ENCODE measurements at regions not wholly inside any gene's neighbourhood (a gene's known extent, or its start where the extent isn't known, plus 50 kb on each side); places are given as distances from the start of the nearest gene placed in this dataset.

DNA sequence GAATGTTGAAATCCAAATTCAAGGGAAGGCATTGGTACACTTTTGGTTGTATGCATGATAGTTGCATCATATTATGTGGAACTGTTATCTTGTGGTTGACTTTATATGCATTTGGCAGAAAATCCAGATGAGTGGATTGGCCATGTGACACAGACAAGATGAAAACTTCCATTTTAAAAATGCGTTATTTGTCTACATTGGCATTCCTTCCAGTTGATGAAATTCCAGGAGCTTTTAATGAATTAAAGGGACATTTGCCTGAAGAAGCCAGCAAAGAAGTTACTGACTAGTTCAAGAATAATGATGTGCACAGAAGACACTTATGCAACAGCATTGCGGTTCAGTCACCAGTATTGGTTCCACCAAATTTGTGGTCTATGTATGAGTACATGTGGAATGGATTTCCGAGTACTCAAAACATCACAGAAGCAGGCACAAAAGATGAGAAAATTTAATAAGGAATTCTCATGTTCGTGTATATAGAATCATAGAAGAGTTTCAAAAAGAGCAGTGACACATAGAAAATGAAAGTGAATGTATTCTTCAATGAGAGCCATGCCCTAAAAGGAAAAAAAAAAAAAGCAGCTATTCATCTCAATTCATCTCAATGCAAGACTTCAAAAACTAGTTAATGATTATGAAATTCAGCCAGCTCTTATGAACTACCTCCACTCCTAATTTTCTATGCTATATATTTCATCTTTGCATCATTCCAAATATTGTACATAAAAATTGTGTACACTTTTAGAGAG, 232.1 kb downstream of the RBM43 start:
- TF ChIP-seq, protein P1, sequence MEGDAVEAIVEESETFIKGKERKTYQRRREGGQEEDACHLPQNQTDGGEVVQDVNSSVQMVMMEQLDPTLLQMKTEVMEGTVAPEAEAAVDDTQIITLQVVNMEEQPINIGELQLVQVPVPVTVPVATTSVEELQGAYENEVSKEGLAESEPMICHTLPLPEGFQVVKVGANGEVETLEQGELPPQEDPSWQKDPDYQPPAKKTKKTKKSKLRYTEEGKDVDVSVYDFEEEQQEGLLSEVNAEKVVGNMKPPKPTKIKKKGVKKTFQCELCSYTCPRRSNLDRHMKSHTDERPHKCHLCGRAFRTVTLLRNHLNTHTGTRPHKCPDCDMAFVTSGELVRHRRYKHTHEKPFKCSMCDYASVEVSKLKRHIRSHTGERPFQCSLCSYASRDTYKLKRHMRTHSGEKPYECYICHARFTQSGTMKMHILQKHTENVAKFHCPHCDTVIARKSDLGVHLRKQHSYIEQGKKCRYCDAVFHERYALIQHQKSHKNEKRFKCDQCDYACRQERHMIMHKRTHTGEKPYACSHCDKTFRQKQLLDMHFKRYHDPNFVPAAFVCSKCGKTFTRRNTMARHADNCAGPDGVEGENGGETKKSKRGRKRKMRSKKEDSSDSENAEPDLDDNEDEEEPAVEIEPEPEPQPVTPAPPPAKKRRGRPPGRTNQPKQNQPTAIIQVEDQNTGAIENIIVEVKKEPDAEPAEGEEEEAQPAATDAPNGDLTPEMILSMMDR (IDR thresholded peaks at IDR 0.05; ENCODE audit: low read length): no peak
- TF ChIP-seq EZH2phosphoT487 (IDR thresholded peaks at IDR 0.05; ENCODE audit: low read length): no peak
